HepG2 (cell line): ENCODE measurements at regions not wholly inside any gene's neighbourhood (a gene's known extent, or its start where the extent isn't known, plus 50 kb on each side); places are given as distances from the start of the nearest gene placed in this dataset.

Experiments
- ATAC-seq: fragments of 200-7000 bp; cut with Tn5 transposase; 3 replicates; pipeline ENCODE4 v1.9.1; 2020; ENCODE audit warnings: mild to moderate bottlenecking, moderate library complexity
- BruUV-seq: library from RNA; stranded (reverse); fragments of 400-500 nt; replicated peaks from 2 replicates; lab custom pipeline; 2021; lab: Mats Ljungman, UMichigan
- CTCF ChIA-PET: fragments of 300-600 bp; formaldehyde crosslinking; extraction: SDS; loops from one replicate; lab custom pipeline; 2021; ENCODE audit warnings: low total read pairs, inconsistent platforms, low intra/inter-chr PET ratio; lab: Yijun Ruan, JAX
- POLR2A ChIA-PET: fragments of 350-600 bp; sonication (Branson Sonifier 250); formaldehyde crosslinking; loops from one replicate; lab custom pipeline; 2020; ENCODE audit warnings: antibody characterized with exemption, inconsistent platforms; lab: Yijun Ruan, JAX
- DNase-seq: peaks from one replicate; pipeline ENCODE4 v3.0.0-alpha.2; 2015; ENCODE audit warnings: low spot score
- FAIRE-seq: peaks from 3 replicates; lab custom pipeline; 2011; peaks lifted over from hg19 to GRCh38; lab: Jason Lieb, UNC
- H2AFZ ChIP-seq: one replicate; pipeline ENCODE4 v1.6.1; 2011; ENCODE audit warnings: low read length, inconsistent platforms
- H3K27ac ChIP-seq: fragments of 300-600 bp; 3 replicates; pipeline ENCODE4 v1.8.0; 2011; ENCODE audit warnings: mixed run types, mild to moderate bottlenecking, mixed read lengths, low read length, inconsistent platforms; ENCODE audit not compliant: insufficient read depth; ENCODE audit errors: extremely low read length
- H3K27me3 ChIP-seq, 2 experiments: fragments of 200-600 bp in 1 of 2; 2 replicates in 1 of 2; 3 replicates in 1 of 2; pipeline versions ENCODE4 v1.6.0 to v1.8.0; 2011; ENCODE audit warnings: low read length in 2 of 2, mild to moderate bottlenecking in 2 of 2, moderate library complexity in 2 of 2, inconsistent platforms in 1 of 2; ENCODE audit not compliant: insufficient read depth in 2 of 2, control insufficient read depth in 1 of 2
- H3K36me3 ChIP-seq, 2 experiments: fragments of 200-600 bp in 1 of 2; replicated peaks in 1 of 2; 2 replicates in 1 of 2; 3 replicates in 1 of 2; pipeline versions ENCODE4 v1.5.1 to v1.8.0; 2011; ENCODE audit warnings: low read length in 2 of 2, inconsistent platforms in 1 of 2; ENCODE audit not compliant: insufficient read depth in 2 of 2, control insufficient read depth in 1 of 2
- H3K4me1 ChIP-seq: 2 replicates; pipeline ENCODE4 v1.5.1; 2012; ENCODE audit warnings: low read length, inconsistent platforms; ENCODE audit not compliant: insufficient read depth
- H3K4me2 ChIP-seq: 2 replicates; pipeline ENCODE4 v1.6.0; 2011; ENCODE audit warnings: low read depth, low read length, inconsistent platforms
- H3K4me3 ChIP-seq, 3 experiments: fragments of 200-600 bp in 1 of 3; sonication (generic), shearing (Covaris generic) in 1 of 3; replicated peaks in 1 of 3; 2 replicates each; pipeline ENCODE4 v1.5.1; 2011 to 2016; ENCODE audit warnings: low read length in 3 of 3, inconsistent platforms in 2 of 3, low read depth in 2 of 3, mild to moderate bottlenecking in 2 of 3, control low read depth in 1 of 3, mixed read lengths in 1 of 3; ENCODE audit not compliant: insufficient read depth in 1 of 3
- H3K79me2 ChIP-seq: one replicate; pipeline ENCODE4 v1.6.1; 2011; ENCODE audit warnings: low read length, inconsistent platforms; ENCODE audit not compliant: insufficient read depth
- H3K9ac ChIP-seq: 2 replicates; pipeline ENCODE4 v1.6.0; 2011; ENCODE audit warnings: mild to moderate bottlenecking, low read depth, low read length, inconsistent platforms; ENCODE audit not compliant: insufficient read depth
- H3K9me3 ChIP-seq: 2 replicates; pipeline ENCODE4 v1.5.1; 2012; ENCODE audit warnings: mild to moderate bottlenecking, low read length
- H4K20me1 ChIP-seq: 2 replicates; pipeline ENCODE4 v1.6.0; 2011; ENCODE audit warnings: inconsistent platforms, mild to moderate bottlenecking, low read length, moderate library complexity; ENCODE audit not compliant: insufficient read depth
- HHEX ChIP-seq: IDR thresholded peaks from 2 replicates; pipeline ENCODE4 v1.6.1; 2016; ENCODE audit warnings: control low read depth
- MLXIP ChIP-seq: sonication (generic); formaldehyde crosslinking; IDR thresholded peaks from 2 replicates; pipeline ENCODE4 v1.9.0; 2021; ENCODE audit warnings: missing genetic modification reagents, borderline replicate concordance
- PATZ1 ChIP-seq: sonication (generic); formaldehyde crosslinking; IDR thresholded peaks from 2 replicates; pipeline ENCODE4 v1.4.0; 2020; ENCODE audit warnings: missing genetic modification reagents
- REL ChIP-seq: sonication (generic); formaldehyde crosslinking; conservative IDR thresholded peaks from 2 replicates; pipeline ENCODE4 v1.8.0; 2022; ENCODE audit warnings: mild to moderate bottlenecking, missing genetic modification reagents, moderate library complexity
- RFX5 ChIP-seq: IDR thresholded peaks from 2 replicates; pipeline ENCODE4 v1.6.1; 2011; ENCODE audit warnings: low read depth, low read length, improper control_type of control experiment
- ZNF354B ChIP-seq: sonication (generic); formaldehyde crosslinking; IDR thresholded peaks from 2 replicates; pipeline ENCODE4 v1.8.0; 2022; ENCODE audit warnings: mild to moderate bottlenecking, missing genetic modification reagents
- ZNF746 ChIP-seq: sonication (generic); formaldehyde crosslinking; IDR thresholded peaks from 2 replicates; pipeline ENCODE4 v1.8.0; 2022; ENCODE audit warnings: mild to moderate bottlenecking, missing genetic modification reagents
- WGBS: methylation state at CpG from one replicate; pipeline ENCODE4 v1.1.6; 2017; ENCODE audit warnings: low lambda C conversion rate; 5-methylcytosine and 5-hydroxymethylcytosine counted together
- in situ Hi-C: cut with HindIII; loops from 2 replicates; pipeline ENCODE4 v1.10.0; 2017; ENCODE audit warnings: low pct_unique_long_range_greater_than_20kb; ENCODE audit not compliant: extremely low pct_ligation_motif_present
- intact Hi-C: fragments of 100-400 bp; cut with micrococcal nuclease; formaldehyde crosslinking; loops from one replicate; pipeline ENCODE4 v1.10.0; 2022; ENCODE audit not compliant: unreplicated experiment

- no peaks in the 10 kb centered on the region for H3K36me3 ChIP-seq
- no peaks in the 10 kb centered on the region for H3K27me3 ChIP-seq
- H3K4me3 ChIP-seq, result no peak overlapping the region
- CTCF ChIA-PET, result no interaction called here
- DNase-seq, result no peak
- no peaks in the 10 kb centered on the region for H4K20me1 ChIP-seq
- intact Hi-C loops, result no loop called here
- H3K79me2 ChIP-seq, result no peaks in the 10 kb centered on the region
- H3K4me1 ChIP-seq, result no peaks in the 10 kb centered on the region
- no peaks in the 10 kb centered on the region for H3K9me3 ChIP-seq
- no peak for TF ChIP-seq ZNF354B
- TF ChIP-seq REL, result no peak
- TF ChIP-seq PATZ1 (CRISPR knock-in tag), result no peak
- no peak for TF ChIP-seq HHEX (CRISPR knock-in tag)
- TF ChIP-seq MLXIP (CRISPR knock-in tag), result no peak
- TF ChIP-seq ZNF746 (CRISPR knock-in tag), result no peak
- TF ChIP-seq RFX5, result no peak
- TF ChIP-seq, all 625 proteins: peak for 0
- WGBS, result 29% methylated on average over 1 of the region's 1 CpG
- BruUV-seq, result no TSS peak
- no peak overlapping the region for H3K4me2 ChIP-seq
- no peak overlapping the region for H2AFZ ChIP-seq
- POLR2A ChIA-PET, result no interaction called here
- H3K9ac ChIP-seq, result no peak overlapping the region
- FAIRE-seq (no peak), ATAC-seq (no peak)
- H3K27ac ChIP-seq, result no peak overlapping the region
- in situ Hi-C loops, result no loop called here
These were observed 530.8 kb downstream of the NSUN3 start for GRCh38 chr3:94593526-94594150.
